Activated CD4-positive, alpha-beta T cell treated with anti-CD3 and anti-CD28 coated beads for 36 hours (primary cell): ENCODE measurements at regions not wholly inside any gene's neighbourhood (a gene's known extent, or its start where the extent isn't known, plus 50 kb on each side); places are given as distances from the start of the nearest gene placed in this dataset.

ENCODE experiments used
- ATAC-seq: fragments of 200-7000 bp; cut with Tn5 transposase; one replicate; pipeline ENCODE4 v1.10.0; 2021; ENCODE audit warnings: mild to moderate bottlenecking, moderate library complexity
- CTCF ChIA-PET: fragments of 350-600 bp; sonication (Branson Sonifier 250); formaldehyde crosslinking; loops from one replicate; lab custom pipeline; 2021; ENCODE audit warnings: antibody characterized with exemption; lab: Charles Lee
- POLR2A ChIA-PET: fragments of 350-600 bp; sonication (Branson Sonifier 250); formaldehyde crosslinking; loops from one replicate; lab custom pipeline; 2021; ENCODE audit warnings: antibody characterized with exemption, inconsistent platforms; lab: Charles Lee
- DNase-seq: peaks from one replicate; pipeline ENCODE4 v3.0.0-alpha.2; 2020
- H3K27ac Mint-ChIP-seq: one replicate; pipeline ENCODE4 v1.8.0; 2021; ENCODE audit warnings: mixed read lengths
- H3K27me3 Mint-ChIP-seq: one replicate; pipeline ENCODE4 v1.8.0; 2021; ENCODE audit warnings: mixed read lengths
- H3K36me3 Mint-ChIP-seq: one replicate; pipeline ENCODE4 v1.8.0; 2021; ENCODE audit warnings: low read depth, mixed read lengths
- H3K4me1 Mint-ChIP-seq: one replicate; pipeline ENCODE4 v1.8.0; 2021; ENCODE audit warnings: mixed read lengths
- H3K4me3 Mint-ChIP-seq: one replicate; pipeline ENCODE4 v1.8.0; 2021; ENCODE audit warnings: mild to moderate bottlenecking, moderate library complexity, mixed read lengths
- H3K9me3 Mint-ChIP-seq: one replicate; pipeline ENCODE4 v1.8.0; 2021; ENCODE audit warnings: low read depth, mixed read lengths
- intact Hi-C, 2 experiments: fragments of 100-400 bp; cut with DNase I in 1 of 2; cut with micrococcal nuclease in 1 of 2; formaldehyde crosslinking; loops; one replicate each; pipeline versions ENCODE4 v1.14.2 to v1.15.1; 2022 to 2024; cut with DNase I, micrococcal nuclease

- DNase-seq (no peak), ATAC-seq (no peak)
- no peak overlapping the region for H3K27ac Mint-ChIP-seq
- H3K4me3 Mint-ChIP-seq: no peak overlapping the region
- peaks cover 3% of the 10 kb centered on the region for H3K9me3 Mint-ChIP-seq
- intact Hi-C loops: no loop called here
- peaks cover 2% of the 10 kb centered on the region for H3K27me3 Mint-ChIP-seq
- H3K4me1 Mint-ChIP-seq: no peaks in the 10 kb centered on the region
- ChIA-PET CTCF (no interaction called here), POLR2A (no interaction called here)
- H3K36me3 Mint-ChIP-seq: no peaks in the 10 kb centered on the region
Observed at GRCh38 chr6:167662881-167663205, 163.9 kb upstream of the AFDN start.

GRCh38 chr6:167663316-167663715, 163.4 kb upstream of the AFDN start:
- POLR2A ChIA-PET: no interaction called here
- no peaks in the 10 kb centered on the region for H3K4me1 Mint-ChIP-seq
- intact Hi-C loops: no loop called here
- no peak overlapping the region for H3K27ac Mint-ChIP-seq
- ATAC-seq: no peak
- no peak overlapping the region for H3K4me3 Mint-ChIP-seq
- no peaks in the 10 kb centered on the region for H3K36me3 Mint-ChIP-seq
- DNase-seq: no peak
- H3K9me3 Mint-ChIP-seq: no peaks in the 10 kb centered on the region
- CTCF ChIA-PET: no interaction called here
- H3K27me3 Mint-ChIP-seq: peaks cover 4% of the 10 kb centered on the region

GRCh38 chr6:167663784-167664443, 162.8 kb upstream of the AFDN start:
- Mint-ChIP-seq H3K27ac (no peak overlapping the region), H3K4me1 (no peaks in the 10 kb centered on the region), H3K36me3 (no peaks in the 10 kb centered on the region), H3K9me3 (no peaks in the 10 kb centered on the region), H3K4me3 (no peak overlapping the region), H3K27me3 (peaks cover 4% of the 10 kb centered on the region)
- ChIA-PET POLR2A (no interaction called here), CTCF (no interaction called here)
- ATAC-seq: no peak
- no peak for DNase-seq
- intact Hi-C loops: no loop called here

GRCh38 chr6:167664678-167665660, 161.7 kb upstream of the AFDN start:
- no peak overlapping the region for H3K4me3 Mint-ChIP-seq
- ChIA-PET POLR2A (interaction anchor here (0.6 kb wide), 1 partner anchor 458 kb away, joined by 3 read pairs; no protein-coding TSS in a partner anchor), CTCF (no interaction called here)
- H3K27ac Mint-ChIP-seq: no peak overlapping the region
- ATAC-seq: no peak
- DNase-seq: no peak
- H3K9me3 Mint-ChIP-seq: no peaks in the 10 kb centered on the region
- no peaks in the 10 kb centered on the region for H3K36me3 Mint-ChIP-seq
- H3K4me1 Mint-ChIP-seq: no peaks in the 10 kb centered on the region
- intact Hi-C loops: no loop called here
- peaks cover 4% of the 10 kb centered on the region for H3K27me3 Mint-ChIP-seq

- Mint-ChIP-seq H3K4me1 (no peaks in the 10 kb centered on the region), H3K4me3 (no peak overlapping the region), H3K27me3 (peaks cover 4% of the 10 kb centered on the region), H3K9me3 (no peaks in the 10 kb centered on the region), H3K36me3 (no peaks in the 10 kb centered on the region), H3K27ac (no peak overlapping the region)
- ChIA-PET CTCF (no interaction called here), POLR2A (interaction anchor here (0.6 kb wide), 1 partner anchor 459 kb away, joined by 3 read pairs; no protein-coding TSS in a partner anchor)
- intact Hi-C loops: no loop called here
- no peak for ATAC-seq
- no peak for DNase-seq
Observed at GRCh38 chr6:167665698-167666330, 160.9 kb upstream of the AFDN start.

- POLR2A ChIA-PET: no interaction called here
Observed at GRCh38 chr6:167666571-167667203, 160.0 kb upstream of the AFDN start.

GRCh38 chr6:167667204-167668018, 159.3 kb upstream of the AFDN start:
- Mint-ChIP-seq H3K27me3 (peaks cover 4% of the 10 kb centered on the region), H3K4me3 (no peak overlapping the region), H3K9me3 (peaks cover 12% of the 10 kb centered on the region), H3K36me3 (peaks cover 2% of the 10 kb centered on the region), H3K27ac (no peak overlapping the region), H3K4me1 (no peaks in the 10 kb centered on the region)
- DNase-seq (no peak), ATAC-seq (no peak)
- CTCF ChIA-PET: no interaction called here
- POLR2A ChIA-PET: no interaction called here
- intact Hi-C loops: no loop called here

More at GRCh38 chr6:167666571-167667203, 160.0 kb upstream of the AFDN start:
- Mint-ChIP-seq H3K27me3 (peaks cover 4% of the 10 kb centered on the region), H3K36me3 (no peaks in the 10 kb centered on the region), H3K9me3 (peaks cover 5% of the 10 kb centered on the region), H3K4me1 (no peaks in the 10 kb centered on the region), H3K27ac (no peak overlapping the region), H3K4me3 (no peak overlapping the region)
- intact Hi-C loops: no loop called here
- ATAC-seq: no peak
- CTCF ChIA-PET: no interaction called here
- no peak for DNase-seq

- CTCF ChIA-PET: no interaction called here
- H3K4me3 Mint-ChIP-seq: no peak overlapping the region
- no peaks in the 10 kb centered on the region for H3K4me1 Mint-ChIP-seq
- H3K36me3 Mint-ChIP-seq: peaks cover 5% of the 10 kb centered on the region
- POLR2A ChIA-PET: no interaction called here
- peaks cover 15% of the 10 kb centered on the region for H3K9me3 Mint-ChIP-seq
- H3K27me3 Mint-ChIP-seq: peaks cover 4% of the 10 kb centered on the region
- no peak for DNase-seq
- no peak overlapping the region for H3K27ac Mint-ChIP-seq
- intact Hi-C loops: no loop called here
- ATAC-seq: no peak
Observed at GRCh38 chr6:167668019-167668753, 158.5 kb upstream of the AFDN start.

GRCh38 chr6:167668754-167669552, 157.8 kb upstream of the AFDN start:
- Mint-ChIP-seq H3K4me3 (no peak overlapping the region), H3K36me3 (peaks cover 5% of the 10 kb centered on the region), H3K4me1 (no peaks in the 10 kb centered on the region), H3K27ac (no peak overlapping the region), H3K9me3 (peaks cover 15% of the 10 kb centered on the region), H3K27me3 (peaks cover 4% of the 10 kb centered on the region)
- CTCF ChIA-PET: no interaction called here
- POLR2A ChIA-PET: no interaction called here
- DNase-seq (no peak), ATAC-seq (no peak)
- intact Hi-C loops: no loop called here

GRCh38 chr6:167669553-167669849, 157.2 kb upstream of the AFDN start:
- POLR2A ChIA-PET: no interaction called here
- CTCF ChIA-PET: no interaction called here
- Mint-ChIP-seq H3K4me3 (no peak overlapping the region), H3K4me1 (no peaks in the 10 kb centered on the region), H3K27me3 (peaks cover 4% of the 10 kb centered on the region), H3K36me3 (peaks cover 5% of the 10 kb centered on the region), H3K9me3 (peaks cover 15% of the 10 kb centered on the region), H3K27ac (no peak overlapping the region)
- intact Hi-C loops: no loop called here
- DNase-seq (no peak), ATAC-seq (no peak)
